HG03354 (cell line): ENCODE measurements at regions not wholly inside any gene's neighbourhood (a gene's known extent, or its start where the extent isn't known, plus 50 kb on each side); places are given as distances from the start of the nearest gene placed in this dataset.
A peak's percentile ranks its signal among the peaks of the same experiment; 100 is the strongest.
"Not testable (repeated sequence)": the region's sequence is repeated elsewhere in the genome, so short reads cannot be mapped to it uniquely, and the experiment has no call there.

Source experiments
- ATAC-seq: cut with Tn5 transposase; IDR thresholded peaks from one replicate; pipeline ENCODE4 v1.9.1; 2021; ENCODE audit warnings: mild to moderate bottlenecking; ENCODE audit not compliant: unreplicated experiment, poor library complexity, severe bottlenecking

- ATAC-seq, result no peak
These were observed 306.5 kb downstream of the GATA3 start for GRCh38 chr10:8360814-8361509.

GRCh38 chr10:8361510-8361844 is 307.0 kb downstream of the GATA3 start:
- ATAC-seq, result no peak

- ATAC-seq, result no peak
These were observed 311.7 kb downstream of the GATA3 start for GRCh38 chr10:8365935-8366911.

- not testable (repeated sequence) for ATAC-seq
These were observed 313.4 kb downstream of the GATA3 start for GRCh38 chr10:8367672-8368411.

GRCh38 chr10:8369666-8370065 is 315.2 kb downstream of the GATA3 start:
- ATAC-seq, result peak; percentile 79

GRCh38 chr10:8374334-8374733 is 319.8 kb downstream of the GATA3 start:
- no peak for ATAC-seq

GRCh38 chr10:8375137-8375536 is 320.6 kb downstream of the GATA3 start:
- no peak for ATAC-seq

- ATAC-seq, result no peak
These were observed 323.9 kb downstream of the GATA3 start for GRCh38 chr10:8378198-8378983.

- no peak for ATAC-seq
These were observed 325.7 kb downstream of the GATA3 start for GRCh38 chr10:8379906-8380832.

- ATAC-seq, result no peak
These were observed 326.5 kb downstream of the GATA3 start for GRCh38 chr10:8380833-8381496.

GRCh38 chr10:8386781-8387180 is 332.3 kb downstream of the GATA3 start:
- ATAC-seq, result no peak

- no peak for ATAC-seq
These were observed 335.1 kb downstream of the GATA3 start for GRCh38 chr10:8389630-8390029.

GRCh38 chr10:8392216-8392615 is 337.7 kb downstream of the GATA3 start:
- no peak for ATAC-seq

GRCh38 chr10:8393531-8393930 is 339.0 kb downstream of the GATA3 start:
- no peak for ATAC-seq

- no peak for ATAC-seq
These were observed 342.2 kb downstream of the GATA3 start for GRCh38 chr10:8396675-8397074.

- ATAC-seq, result no peak
These were observed 344.3 kb downstream of the GATA3 start for GRCh38 chr10:8398771-8399170.

- ATAC-seq, result no peak
These were observed 345.7 kb downstream of the GATA3 start for GRCh38 chr10:8400151-8400550.

GRCh38 chr10:8400892-8401291 is 346.4 kb downstream of the GATA3 start:
- ATAC-seq, result no peak
